SK-N-SH (cell line): ENCODE measurements at regions not wholly inside any gene's neighbourhood (a gene's known extent, or its start where the extent isn't known, plus 50 kb on each side); places are given as distances from the start of the nearest gene placed in this dataset.

Source experiments
- CTCF ChIP-seq: fragments of 200-600 bp; sonication (generic); IDR thresholded peaks from 2 replicates; pipeline ENCODE4 v1.6.1; 2017; ENCODE audit warnings: antibody characterized with exemption, mild to moderate bottlenecking, moderate library complexity
- EP300 ChIP-seq, 2 experiments: IDR thresholded peaks; 2 replicates each; pipeline versions ENCODE4 v1.4.0 to v1.6.1; 2012; ENCODE audit warnings: borderline replicate concordance in 1 of 2, low read depth in 1 of 2, low read length in 1 of 2
- EZH2phosphoT487 ChIP-seq: fragments of 200-600 bp; sonication (generic); IDR thresholded peaks from 2 replicates; pipeline ENCODE4 v1.6.1; 2017; ENCODE audit warnings: low read depth, mixed run types, mild to moderate bottlenecking, antibody characterized with exemption, moderate library complexity, borderline replicate concordance
- FOXJ3 ChIP-seq: sonication (generic); formaldehyde crosslinking; IDR thresholded peaks from 2 replicates; pipeline ENCODE4 v1.5.1; 2020; ENCODE audit warnings: mild to moderate bottlenecking, missing genetic modification reagents
- MAX ChIP-seq: IDR thresholded peaks from 2 replicates; pipeline ENCODE4 v1.4.0; 2012; ENCODE audit warnings: low read depth
- MEF2A ChIP-seq: IDR thresholded peaks from 2 replicates; pipeline ENCODE4 v1.4.0; 2012; ENCODE audit warnings: low read depth, borderline replicate concordance
- POLR2AphosphoS5 ChIP-seq: IDR thresholded peaks from 2 replicates; pipeline ENCODE4 v1.6.1; 2012; ENCODE audit warnings: low read depth, low read length
- RAD21 ChIP-seq: IDR thresholded peaks from 2 replicates; pipeline ENCODE4 v1.6.1; 2012; ENCODE audit warnings: mild to moderate bottlenecking, low read length
- RCOR1 ChIP-seq: fragments of 150-350 bp; IDR thresholded peaks from 2 replicates; pipeline ENCODE4 v1.6.1; 2017; ENCODE audit warnings: antibody characterized with exemption, low read length
- SMC3 ChIP-seq: IDR thresholded peaks from 2 replicates; pipeline ENCODE4 v1.6.1; 2012; ENCODE audit warnings: low read depth, low read length, improper control_type of control experiment
- TCF12 ChIP-seq: IDR thresholded peaks from 2 replicates; pipeline ENCODE4 v1.4.0; 2012
- USF1 ChIP-seq: IDR thresholded peaks from 2 replicates; pipeline ENCODE4 v1.4.0; 2012; ENCODE audit warnings: low read depth, borderline replicate concordance
- YY1 ChIP-seq: IDR thresholded peaks from 2 replicates; pipeline ENCODE4 v1.4.0; 2012; ENCODE audit warnings: low read depth, mild to moderate bottlenecking
- TF ChIP-seq, protein P1 (sequence below): IDR thresholded peaks from 2 replicates; pipeline ENCODE4 v1.4.0; 2012; ENCODE audit warnings: low read depth, borderline replicate concordance

- TF ChIP-seq CTCF (no peak), TCF12 (no peak), EZH2phosphoT487 (no peak), FOXJ3 (CRISPR knock-in tag) (no peak), MAX (no peak), POLR2AphosphoS5 (no peak), RCOR1 (no peak), YY1 (no peak), RAD21 (no peak), SMC3 (no peak), MEF2A (no peak), EP300 (IDR thresholded peaks at IDR 0.05; ENCODE audit: borderline replicate concordance in 1 of 2, low read depth in 1 of 2, low read length in 1 of 2) (no peak), USF1 (no peak)
- TF ChIP-seq, protein P1, sequence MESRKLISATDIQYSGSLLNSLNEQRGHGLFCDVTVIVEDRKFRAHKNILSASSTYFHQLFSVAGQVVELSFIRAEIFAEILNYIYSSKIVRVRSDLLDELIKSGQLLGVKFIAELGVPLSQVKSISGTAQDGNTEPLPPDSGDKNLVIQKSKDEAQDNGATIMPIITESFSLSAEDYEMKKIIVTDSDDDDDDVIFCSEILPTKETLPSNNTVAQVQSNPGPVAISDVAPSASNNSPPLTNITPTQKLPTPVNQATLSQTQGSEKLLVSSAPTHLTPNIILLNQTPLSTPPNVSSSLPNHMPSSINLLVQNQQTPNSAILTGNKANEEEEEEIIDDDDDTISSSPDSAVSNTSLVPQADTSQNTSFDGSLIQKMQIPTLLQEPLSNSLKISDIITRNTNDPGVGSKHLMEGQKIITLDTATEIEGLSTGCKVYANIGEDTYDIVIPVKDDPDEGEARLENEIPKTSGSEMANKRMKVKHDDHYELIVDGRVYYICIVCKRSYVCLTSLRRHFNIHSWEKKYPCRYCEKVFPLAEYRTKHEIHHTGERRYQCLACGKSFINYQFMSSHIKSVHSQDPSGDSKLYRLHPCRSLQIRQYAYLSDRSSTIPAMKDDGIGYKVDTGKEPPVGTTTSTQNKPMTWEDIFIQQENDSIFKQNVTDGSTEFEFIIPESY = no peak
These were observed 835.2 kb upstream of the PCDH10 start for GRCh38 chr4:132313852-132314251.
